Left lung (tissue), 4 donors: ENCODE measurements at regions not wholly inside any gene's neighbourhood (a gene's known extent, or its start where the extent isn't known, plus 50 kb on each side); places are given as distances from the start of the nearest gene placed in this dataset.

Source experiments
- ATAC-seq: fragments of 200-7000 bp; cut with Tn5 transposase; one replicate; pipeline ENCODE4 v1.9.1; 2020; ENCODE audit warnings: moderate library complexity
- DNase-seq, 4 donors: peaks; one replicate each; pipeline ENCODE4 v3.0.0-alpha.2; 2013 to 2020
- H3K27ac ChIP-seq, 2 donors: fragments of 200-600 bp; sonication (generic) in 1 of 2; one replicate each; pipeline versions ENCODE4 v1.5.0 to v1.8.0; 2020 to 2021
- H3K27me3 ChIP-seq, 2 donors: fragments of 200-600 bp; sonication (generic) in 1 of 2; one replicate each; pipeline versions ENCODE4 v1.5.0 to v1.8.0; 2020 to 2021
- H3K36me3 ChIP-seq, 2 donors: fragments of 200-600 bp; sonication (generic) in 1 of 2; one replicate each; pipeline versions ENCODE4 v1.5.0 to v1.8.0; 2020 to 2021
- H3K4me1 ChIP-seq, 2 donors: fragments of 200-600 bp; one replicate each; pipeline ENCODE4 v1.8.0; 2021
- H3K4me3 ChIP-seq, 2 donors: fragments of 200-600 bp; sonication (generic) in 1 of 2; one replicate each; pipeline versions ENCODE4 v1.5.0 to v1.8.0; 2020 to 2021; ENCODE audit warnings: mild to moderate bottlenecking in 1 of 2
- H3K9me3 ChIP-seq, 2 donors: fragments of 200-600 bp; sonication (generic) in 1 of 2; one replicate each; pipeline versions ENCODE4 v1.5.0 to v1.8.0; 2020 to 2021
- intact Hi-C, 2 donors: fragments of 100-400 bp; cut with DNase I; formaldehyde crosslinking; loops; one replicate each; pipeline versions ENCODE4 v1.11.2 to v1.14.2; 2022
- TF ChIP-seq, protein P1 (sequence below), 2 donors: fragments of 200-600 bp; sonication (generic) in 1 of 2; IDR thresholded peaks; one replicate each; pipeline versions ENCODE4 v1.5.0 to v1.8.0; 2021; ENCODE audit warnings: antibody characterized with exemption in 2 of 2
- donor health status: DM: no; HTN: yes; CAD: no.
- donor health status: DM: no; HTN: no; CAD: no.

GRCh38 chr6:48979806-48980205 is 483.2 kb downstream of the MMUT start:
- Histone ChIP-seq H3K9me3 (peaks cover 0 to 13% of the 10 kb centered on the region in 2 donors), H3K27ac (no peak overlapping the region), H3K27me3 (no peaks in the 10 kb centered on the region), H3K4me1 (no peaks in the 10 kb centered on the region), H3K4me3 (no peak overlapping the region), H3K36me3 (no peaks in the 10 kb centered on the region)
- DNase-seq = no peak
- TF ChIP-seq, protein P1, sequence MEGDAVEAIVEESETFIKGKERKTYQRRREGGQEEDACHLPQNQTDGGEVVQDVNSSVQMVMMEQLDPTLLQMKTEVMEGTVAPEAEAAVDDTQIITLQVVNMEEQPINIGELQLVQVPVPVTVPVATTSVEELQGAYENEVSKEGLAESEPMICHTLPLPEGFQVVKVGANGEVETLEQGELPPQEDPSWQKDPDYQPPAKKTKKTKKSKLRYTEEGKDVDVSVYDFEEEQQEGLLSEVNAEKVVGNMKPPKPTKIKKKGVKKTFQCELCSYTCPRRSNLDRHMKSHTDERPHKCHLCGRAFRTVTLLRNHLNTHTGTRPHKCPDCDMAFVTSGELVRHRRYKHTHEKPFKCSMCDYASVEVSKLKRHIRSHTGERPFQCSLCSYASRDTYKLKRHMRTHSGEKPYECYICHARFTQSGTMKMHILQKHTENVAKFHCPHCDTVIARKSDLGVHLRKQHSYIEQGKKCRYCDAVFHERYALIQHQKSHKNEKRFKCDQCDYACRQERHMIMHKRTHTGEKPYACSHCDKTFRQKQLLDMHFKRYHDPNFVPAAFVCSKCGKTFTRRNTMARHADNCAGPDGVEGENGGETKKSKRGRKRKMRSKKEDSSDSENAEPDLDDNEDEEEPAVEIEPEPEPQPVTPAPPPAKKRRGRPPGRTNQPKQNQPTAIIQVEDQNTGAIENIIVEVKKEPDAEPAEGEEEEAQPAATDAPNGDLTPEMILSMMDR (IDR thresholded peaks at IDR 0.05) = no peak
- intact Hi-C loops = no loop called here
- ATAC-seq = no peak

DNA sequence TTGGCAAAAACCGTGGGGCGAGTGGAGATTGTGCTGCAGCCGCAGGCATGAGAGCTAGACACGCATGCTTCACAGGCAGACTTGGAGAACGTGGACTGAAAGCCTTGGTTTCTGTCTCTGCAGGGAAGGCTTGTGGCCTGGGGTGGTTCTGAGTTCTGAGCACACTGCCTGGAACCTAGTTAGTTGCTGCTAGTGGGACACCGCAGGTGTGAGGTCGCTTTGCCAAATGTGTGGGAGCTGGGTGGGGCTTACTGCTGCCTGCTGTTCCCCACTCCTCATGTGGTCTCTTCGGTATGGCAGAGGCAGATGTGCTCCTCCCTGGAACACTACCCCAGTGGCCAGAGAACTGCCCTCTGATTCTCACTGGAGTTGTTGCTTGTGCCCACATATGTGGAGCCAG is 484.0 kb downstream of the MMUT start:
- DNase-seq = no peak
- Histone ChIP-seq H3K27me3 (no peaks in the 10 kb centered on the region), H3K4me1 (no peaks in the 10 kb centered on the region), H3K9me3 (peaks cover 0 to 9% of the 10 kb centered on the region in 2 donors), H3K4me3 (no peak overlapping the region), H3K36me3 (no peaks in the 10 kb centered on the region), H3K27ac (no peak overlapping the region)
- ATAC-seq = no peak
- intact Hi-C loops = no loop called here
- TF ChIP-seq, protein P1 (IDR thresholded peaks at IDR 0.05) = no peak

GRCh38 chr6:48978016-48978415 is 485.0 kb downstream of the MMUT start:
- DNase-seq = no peak
- TF ChIP-seq, protein P1 (IDR thresholded peaks at IDR 0.05) = no peak
- intact Hi-C loops = no loop called here
- no peaks in the 10 kb centered on the region for H3K27me3 ChIP-seq
- no peak overlapping the region for H3K4me3 ChIP-seq
- no peaks in the 10 kb centered on the region for H3K36me3 ChIP-seq
- no peaks in the 10 kb centered on the region for H3K4me1 ChIP-seq
- ATAC-seq = no peak
- no peaks in the 10 kb centered on the region for H3K9me3 ChIP-seq
- H3K27ac ChIP-seq = no peak overlapping the region

GRCh38 chr6:48977573-48977972 is 485.5 kb downstream of the MMUT start:
- no peak for ATAC-seq
- Histone ChIP-seq H3K4me1 (no peaks in the 10 kb centered on the region), H3K4me3 (no peak overlapping the region), H3K27ac (no peak overlapping the region), H3K9me3 (no peaks in the 10 kb centered on the region), H3K27me3 (no peaks in the 10 kb centered on the region), H3K36me3 (no peaks in the 10 kb centered on the region)
- TF ChIP-seq, protein P1 (IDR thresholded peaks at IDR 0.05) = no peak
- DNase-seq = no peak
- intact Hi-C loops = no loop called here

GRCh38 chr6:48973491-48973890 is 489.6 kb downstream of the MMUT start:
- TF ChIP-seq, protein P1 (IDR thresholded peaks at IDR 0.05) = no peak

More at GRCh38 chr6:48973491-48973890, 489.6 kb downstream of the MMUT start:
- H3K4me1 ChIP-seq = no peaks in the 10 kb centered on the region
- intact Hi-C loops = no loop called here
- H3K36me3 ChIP-seq = no peaks in the 10 kb centered on the region
- no peaks in the 10 kb centered on the region for H3K9me3 ChIP-seq
- no peak for ATAC-seq
- peak in 2 of 4 donors; percentile 9 to 28 for DNase-seq
- no peaks in the 10 kb centered on the region for H3K27me3 ChIP-seq
- no peak overlapping the region for H3K27ac ChIP-seq
- no peak overlapping the region for H3K4me3 ChIP-seq
